GM23248 (cell line): ENCODE measurements at regions not wholly inside any gene's neighbourhood (a gene's known extent, or its start where the extent isn't known, plus 50 kb on each side); places are given as distances from the start of the nearest gene placed in this dataset.

ENCODE experiments used
- EZH2 ChIP-seq: fragments of 200-600 bp; sonication (generic); IDR thresholded peaks from 2 replicates; pipeline ENCODE4 v1.6.1; 2018; ENCODE audit warnings: antibody characterized with exemption, mild to moderate bottlenecking; ENCODE audit not compliant: insufficient read depth, poor library complexity, severe bottlenecking
- EZH2phosphoT487 ChIP-seq: fragments of 200-600 bp; sonication (generic); IDR thresholded peaks from 2 replicates; pipeline ENCODE4 v1.6.1; 2018; ENCODE audit warnings: antibody characterized with exemption, moderate library complexity, mild to moderate bottlenecking, low read depth; ENCODE audit not compliant: insufficient read depth

GRCh38 chr6:114418304-114418972, 75.6 kb upstream of the HS3ST5 start:
- TF ChIP-seq EZH2 (no peak), EZH2phosphoT487 (no peak)
